Tibial nerve (tissue), 4 donors: ENCODE measurements at regions not wholly inside any gene's neighbourhood (a gene's known extent, or its start where the extent isn't known, plus 50 kb on each side); places are given as distances from the start of the nearest gene placed in this dataset.

Experiments
- CTCF ChIP-seq, 5 experiments: fragments of 200-600 bp in 3 of 5; fragments of 450-650 bp in 2 of 5; sonication (generic) in 3 of 5; IDR thresholded peaks; one replicate each; pipeline ENCODE4 v1.5.1; 2016 to 2019; ENCODE audit warnings: antibody characterized with exemption in 5 of 5, mild to moderate bottlenecking in 3 of 5, moderate library complexity in 2 of 5
- EP300 ChIP-seq, 2 donors: sonication (generic); formaldehyde crosslinking; IDR thresholded peaks; one replicate each; pipeline ENCODE4 v1.6.1; 2017; ENCODE audit warnings: antibody characterized with exemption in 2 of 2, mild to moderate bottlenecking in 1 of 2
- POLR2A ChIP-seq, 2 donors: fragments of 450-650 bp; IDR thresholded peaks; one replicate each; pipeline ENCODE4 v1.6.1; 2017; ENCODE audit warnings: antibody characterized with exemption in 2 of 2, mild to moderate bottlenecking in 2 of 2, moderate library complexity in 2 of 2

DNA sequence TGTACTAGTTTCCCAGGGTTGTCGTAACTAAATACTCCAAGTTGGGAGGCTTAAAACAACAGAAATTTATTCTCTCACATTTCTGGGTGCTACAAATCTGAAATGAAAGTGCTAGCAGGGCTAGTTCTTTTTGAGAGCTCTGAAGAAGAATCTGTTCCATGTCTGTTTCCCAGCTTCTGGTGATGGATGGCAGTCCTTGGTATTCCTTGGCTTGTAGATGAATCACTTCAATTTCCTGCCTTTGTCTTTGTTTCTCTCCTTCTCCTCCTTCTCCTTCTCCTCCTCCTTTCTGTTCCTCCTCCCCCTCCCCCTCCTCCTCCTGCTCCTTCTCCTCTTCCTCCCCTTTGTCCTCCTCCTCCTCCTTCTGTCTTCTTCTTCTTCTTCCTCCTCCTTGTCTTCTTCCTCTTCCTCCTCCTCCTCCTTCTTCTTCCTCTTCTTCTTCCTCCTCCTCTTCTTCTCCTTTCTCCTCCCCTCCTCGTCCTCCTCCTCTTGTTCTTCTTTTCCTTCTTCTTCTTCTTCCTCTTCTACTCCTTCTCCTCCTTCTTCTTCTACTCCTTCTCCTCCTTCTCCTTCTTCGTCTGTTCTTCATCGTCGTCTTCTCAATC, 104.7 kb upstream of the ANKRD55 start:
- TF ChIP-seq CTCF (IDR thresholded peaks at IDR 0.05) (no peak), POLR2A (IDR thresholded peaks at IDR 0.05) (no peak), EP300 (IDR thresholded peaks at IDR 0.05) (no peak)
